ENCODE measurements at regions not wholly inside any gene's neighbourhood (a gene's known extent, or its start where the extent isn't known, plus 50 kb on each side); places are given as distances from the start of the nearest gene placed in this dataset.

GRCh38 chr1:70499695-70500094 is 88.6 kb downstream of the CTH start:
- Histone ChIP-seq H3K27ac (ENCODE audit: low read depth, low read length) (no peak overlapping the region), H3K9me2 (ENCODE audit: insufficient read depth) (no peaks in the 10 kb centered on the region), H3K27me3 (ENCODE audit: insufficient read depth, low read length) (no peaks in the 10 kb centered on the region), H3K79me2 (ENCODE audit: insufficient read depth, low read length) (no peaks in the 10 kb centered on the region), H3K4me2 (ENCODE audit: low read length) (no peak overlapping the region), H3K9me3 (ENCODE audit: control insufficient read depth in 1 of 2, insufficient read depth in 1 of 2, low read depth in 1 of 2, low read length in 2 of 2) (no peaks in the 10 kb centered on the region), H3K9ac (ENCODE audit: low read length) (no peak overlapping the region), H2AFZ (ENCODE audit: low read depth, low read length, poor library complexity, severe bottlenecking) (no peak overlapping the region), H4K20me1 (ENCODE audit: insufficient read depth) (no peaks in the 10 kb centered on the region), H3K4me1 (ENCODE audit: control insufficient read depth in 1 of 2, insufficient read depth in 2 of 2, low read length in 2 of 2) (peaks cover 0 to 2% of the 10 kb centered on the region in 2 experiments; a peak in 1 of 4 replicates), H3K4me3 (replicated peaks in 1 of 2; ENCODE audit: low read depth in 1 of 2, low read length in 2 of 2) (no peak overlapping the region), H3K36me3 (ENCODE audit: control insufficient read depth in 1 of 2, insufficient read depth in 2 of 2, low read length in 2 of 2) (no peaks in the 10 kb centered on the region)
- POLR2A ChIA-PET = no interaction called here
- intact Hi-C loops (cut with micrococcal nuclease) = no loop called here
- RAD21 ChIA-PET (ENCODE audit: low non-redundant PET in 1 of 2, low total read pairs in 2 of 2, uncharacterized antibody in 2 of 2, unreplicated experiment in 2 of 2) = no interaction called here
- BruUV-seq (replicated peaks) = no TSS peak
- DNase-seq (ENCODE audit: low read depth, low spot score) = no peak
- no peak for TF ChIP-seq FOSL1 (IDR thresholded peaks at IDR 0.05; ENCODE audit: low read depth)
- TF ChIP-seq, protein P1, sequence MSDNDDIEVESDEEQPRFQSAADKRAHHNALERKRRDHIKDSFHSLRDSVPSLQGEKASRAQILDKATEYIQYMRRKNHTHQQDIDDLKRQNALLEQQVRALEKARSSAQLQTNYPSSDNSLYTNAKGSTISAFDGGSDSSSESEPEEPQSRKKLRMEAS (IDR thresholded peaks at IDR 0.05) = no peak
- no peak for TF ChIP-seq JUND (IDR thresholded peaks at IDR 0.05)
- TF ChIP-seq SP1 (IDR thresholded peaks at IDR 0.05; ENCODE audit: low read depth) = no peak
- no peak for TF ChIP-seq EZH2phosphoT487 (IDR thresholded peaks at IDR 0.05; ENCODE audit: borderline replicate concordance)
- TF ChIP-seq ZFX (IDR thresholded peaks at IDR 0.05) = no peak
- TF ChIP-seq, protein P2, sequence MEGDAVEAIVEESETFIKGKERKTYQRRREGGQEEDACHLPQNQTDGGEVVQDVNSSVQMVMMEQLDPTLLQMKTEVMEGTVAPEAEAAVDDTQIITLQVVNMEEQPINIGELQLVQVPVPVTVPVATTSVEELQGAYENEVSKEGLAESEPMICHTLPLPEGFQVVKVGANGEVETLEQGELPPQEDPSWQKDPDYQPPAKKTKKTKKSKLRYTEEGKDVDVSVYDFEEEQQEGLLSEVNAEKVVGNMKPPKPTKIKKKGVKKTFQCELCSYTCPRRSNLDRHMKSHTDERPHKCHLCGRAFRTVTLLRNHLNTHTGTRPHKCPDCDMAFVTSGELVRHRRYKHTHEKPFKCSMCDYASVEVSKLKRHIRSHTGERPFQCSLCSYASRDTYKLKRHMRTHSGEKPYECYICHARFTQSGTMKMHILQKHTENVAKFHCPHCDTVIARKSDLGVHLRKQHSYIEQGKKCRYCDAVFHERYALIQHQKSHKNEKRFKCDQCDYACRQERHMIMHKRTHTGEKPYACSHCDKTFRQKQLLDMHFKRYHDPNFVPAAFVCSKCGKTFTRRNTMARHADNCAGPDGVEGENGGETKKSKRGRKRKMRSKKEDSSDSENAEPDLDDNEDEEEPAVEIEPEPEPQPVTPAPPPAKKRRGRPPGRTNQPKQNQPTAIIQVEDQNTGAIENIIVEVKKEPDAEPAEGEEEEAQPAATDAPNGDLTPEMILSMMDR (IDR thresholded peaks at IDR 0.05 in 2 of 3, conservative IDR thresholded peaks at IDR 0.05 in 1 of 3; ENCODE audit: borderline replicate concordance in 1 of 3, insufficient read depth in 1 of 3, low read depth in 2 of 3, low read length in 2 of 3) = no peak
- no peak for ATAC-seq
- CTCF ChIA-PET = no interaction called here

DNA sequence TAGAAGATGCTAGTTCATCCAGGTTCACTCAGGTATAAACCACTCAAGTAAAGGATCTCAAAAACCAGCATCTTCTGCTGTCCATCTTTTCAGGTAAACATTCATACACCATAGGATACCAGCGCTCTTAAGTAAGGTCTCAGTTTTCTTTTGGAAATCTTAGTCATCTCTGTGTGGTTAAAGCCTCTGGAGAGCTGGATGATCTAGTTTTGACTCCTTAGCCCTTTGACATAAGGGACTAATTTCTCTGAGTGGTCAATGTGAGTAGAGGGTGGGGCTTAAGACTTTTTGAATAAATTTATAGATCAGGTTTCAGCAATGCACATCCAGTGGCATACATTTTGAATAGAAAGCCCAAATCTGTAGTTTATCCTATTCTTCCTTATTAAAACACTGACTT is 92.3 kb downstream of the CTH start:
- Histone ChIP-seq H3K4me3 (replicated peaks in 1 of 2; ENCODE audit: low read depth in 1 of 2, low read length in 2 of 2) (no peak overlapping the region), H3K9me2 (ENCODE audit: insufficient read depth) (no peaks in the 10 kb centered on the region), H3K9ac (ENCODE audit: low read length) (no peak overlapping the region), H3K27ac (ENCODE audit: low read depth, low read length) (no peak overlapping the region), H4K20me1 (ENCODE audit: insufficient read depth) (no peaks in the 10 kb centered on the region), H2AFZ (ENCODE audit: low read depth, low read length, poor library complexity, severe bottlenecking) (no peak overlapping the region), H3K4me2 (ENCODE audit: low read length) (no peak overlapping the region), H3K9me3 (ENCODE audit: control insufficient read depth in 1 of 2, insufficient read depth in 1 of 2, low read depth in 1 of 2, low read length in 2 of 2) (no peaks in the 10 kb centered on the region), H3K79me2 (ENCODE audit: insufficient read depth, low read length) (no peaks in the 10 kb centered on the region), H3K27me3 (ENCODE audit: insufficient read depth, low read length) (no peaks in the 10 kb centered on the region), H3K36me3 (ENCODE audit: control insufficient read depth in 1 of 2, insufficient read depth in 2 of 2, low read length in 2 of 2) (no peaks in the 10 kb centered on the region), H3K4me1 (ENCODE audit: control insufficient read depth in 1 of 2, insufficient read depth in 2 of 2, low read length in 2 of 2) (peaks cover 0 to 2% of the 10 kb centered on the region in 2 experiments; a peak in 1 of 4 replicates)
- no peak for DNase-seq (ENCODE audit: low read depth, low spot score)
- ChIA-PET POLR2A (no interaction called here), RAD21 (ENCODE audit: low non-redundant PET in 1 of 2, low total read pairs in 2 of 2, uncharacterized antibody in 2 of 2, unreplicated experiment in 2 of 2) (no interaction called here), CTCF (no interaction called here)
- no peak for ATAC-seq
- intact Hi-C loops (cut with micrococcal nuclease) = no loop called here
- no TSS peak for BruUV-seq (replicated peaks)
- TF ChIP-seq, protein P3, sequence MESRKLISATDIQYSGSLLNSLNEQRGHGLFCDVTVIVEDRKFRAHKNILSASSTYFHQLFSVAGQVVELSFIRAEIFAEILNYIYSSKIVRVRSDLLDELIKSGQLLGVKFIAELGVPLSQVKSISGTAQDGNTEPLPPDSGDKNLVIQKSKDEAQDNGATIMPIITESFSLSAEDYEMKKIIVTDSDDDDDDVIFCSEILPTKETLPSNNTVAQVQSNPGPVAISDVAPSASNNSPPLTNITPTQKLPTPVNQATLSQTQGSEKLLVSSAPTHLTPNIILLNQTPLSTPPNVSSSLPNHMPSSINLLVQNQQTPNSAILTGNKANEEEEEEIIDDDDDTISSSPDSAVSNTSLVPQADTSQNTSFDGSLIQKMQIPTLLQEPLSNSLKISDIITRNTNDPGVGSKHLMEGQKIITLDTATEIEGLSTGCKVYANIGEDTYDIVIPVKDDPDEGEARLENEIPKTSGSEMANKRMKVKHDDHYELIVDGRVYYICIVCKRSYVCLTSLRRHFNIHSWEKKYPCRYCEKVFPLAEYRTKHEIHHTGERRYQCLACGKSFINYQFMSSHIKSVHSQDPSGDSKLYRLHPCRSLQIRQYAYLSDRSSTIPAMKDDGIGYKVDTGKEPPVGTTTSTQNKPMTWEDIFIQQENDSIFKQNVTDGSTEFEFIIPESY (IDR thresholded peaks at IDR 0.05; ENCODE audit: extremely low read depth, insufficient replicate concordance, low read length) = no peak
- TF ChIP-seq, protein P2 (IDR thresholded peaks at IDR 0.05 in 2 of 3, conservative IDR thresholded peaks at IDR 0.05 in 1 of 3; ENCODE audit: borderline replicate concordance in 1 of 3, insufficient read depth in 1 of 3, low read depth in 2 of 3, low read length in 2 of 3) = no peak
- TF ChIP-seq JUND (IDR thresholded peaks at IDR 0.05) = no peak
- no peak for TF ChIP-seq ELF1 (IDR thresholded peaks at IDR 0.05; ENCODE audit: borderline replicate concordance, low read depth)
- no peak for TF ChIP-seq POLR2AphosphoS5 (IDR thresholded peaks at IDR 0.05; ENCODE audit: low read depth, low read length)
- no peak for TF ChIP-seq EGR1 (IDR thresholded peaks at IDR 0.05; ENCODE audit: low read depth)
- no peak for TF ChIP-seq SP1 (IDR thresholded peaks at IDR 0.05; ENCODE audit: low read depth)
- TF ChIP-seq POLR2A (IDR thresholded peaks at IDR 0.05; ENCODE audit: borderline replicate concordance, extremely low read depth, insufficient read depth, insufficient read length) = no peak
- no peak for TF ChIP-seq RAD21 (IDR thresholded peaks at IDR 0.05; ENCODE audit: low read depth)
- TF ChIP-seq SIN3A (IDR thresholded peaks at IDR 0.05; ENCODE audit: low read depth) = no peak
- TF ChIP-seq CEBPB (IDR thresholded peaks at IDR 0.05; ENCODE audit: low read depth) = no peak
- no peak for TF ChIP-seq FOSL1 (IDR thresholded peaks at IDR 0.05; ENCODE audit: low read depth)
- no peak for TF ChIP-seq EZH2phosphoT487 (IDR thresholded peaks at IDR 0.05; ENCODE audit: borderline replicate concordance)

Data from HCT116 (cell line).